Fibroblast of lung (primary cell): ENCODE measurements at regions not wholly inside any gene's neighbourhood (a gene's known extent, or its start where the extent isn't known, plus 50 kb on each side); places are given as distances from the start of the nearest gene placed in this dataset.

Experiments used
- CTCF ChIP-seq, 2 donors: IDR thresholded peaks in 1 of 2; conservative IDR thresholded peaks in 1 of 2; 1 replicate in 1 of 2; 2 replicates in 1 of 2; pipeline ENCODE4 v1.5.1; 2011 to 2012; ENCODE audit warnings: low read length in 2 of 2, control low read depth in 1 of 2, inconsistent platforms in 1 of 2, low read depth in 1 of 2, mild to moderate bottlenecking in 1 of 2
- EZH2 ChIP-seq: IDR thresholded peaks from 2 replicates; pipeline ENCODE4 v1.5.1; 2012; ENCODE audit warnings: low read length, control low read depth, mild to moderate bottlenecking; ENCODE audit errors: missing control alignments

GRCh38 chr11:11039208-11039965 is 181.5 kb upstream of the ZBED5 start:
- TF ChIP-seq CTCF (conservative IDR thresholded peaks at IDR 0.05 in 1 of 2, IDR thresholded peaks at IDR 0.05 in 1 of 2; ENCODE audit: low read depth in 1 of 2, low read length in 2 of 2) (no peak), EZH2 (no peak)
